ENCODE measurements at regions not wholly inside any gene's neighbourhood (a gene's known extent, or its start where the extent isn't known, plus 50 kb on each side); places are given as distances from the start of the nearest gene placed in this dataset.

DNA sequence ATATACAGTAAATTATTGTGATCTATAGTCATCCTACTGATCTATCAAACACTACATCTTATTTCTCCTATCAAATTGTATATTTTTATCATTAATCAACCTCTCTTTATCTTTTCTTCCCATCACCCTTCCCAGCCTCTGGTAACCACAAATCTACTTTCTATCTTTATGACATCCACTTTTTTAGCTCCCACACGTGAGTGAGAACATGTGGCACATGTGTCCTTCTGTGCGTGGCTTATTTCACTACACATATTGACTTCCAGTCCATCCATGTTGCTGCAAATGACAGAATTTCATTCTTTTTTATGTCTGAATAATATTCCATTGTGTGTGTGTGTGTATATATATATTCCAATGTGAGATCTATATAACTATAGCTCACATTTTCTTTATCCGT is 67.8 kb upstream of the TBX5 start:
- peaks cover 2% of the 10 kb centered on the region for H3K27me3 ChIP-seq (ENCODE audit: control insufficient read depth, insufficient read depth, low read length)
- no peak overlapping the region for H3K27ac ChIP-seq (ENCODE audit: insufficient read depth, low read length)
- no peak overlapping the region for H2AFZ ChIP-seq (ENCODE audit: low read length)
- H3K36me3 ChIP-seq (ENCODE audit: control insufficient read depth, insufficient read depth, low read length) = no peaks in the 10 kb centered on the region
- no peaks in the 10 kb centered on the region for H3K79me2 ChIP-seq (ENCODE audit: control insufficient read depth, insufficient read depth, low read length)
- H3K9me3 ChIP-seq (ENCODE audit: control insufficient read depth, insufficient read depth, low read depth, low read length) = no peaks in the 10 kb centered on the region
- no peaks in the 10 kb centered on the region for H3K4me1 ChIP-seq (ENCODE audit: control insufficient read depth, extremely low read depth, insufficient read depth, low read length)
- TF ChIP-seq, protein P1, sequence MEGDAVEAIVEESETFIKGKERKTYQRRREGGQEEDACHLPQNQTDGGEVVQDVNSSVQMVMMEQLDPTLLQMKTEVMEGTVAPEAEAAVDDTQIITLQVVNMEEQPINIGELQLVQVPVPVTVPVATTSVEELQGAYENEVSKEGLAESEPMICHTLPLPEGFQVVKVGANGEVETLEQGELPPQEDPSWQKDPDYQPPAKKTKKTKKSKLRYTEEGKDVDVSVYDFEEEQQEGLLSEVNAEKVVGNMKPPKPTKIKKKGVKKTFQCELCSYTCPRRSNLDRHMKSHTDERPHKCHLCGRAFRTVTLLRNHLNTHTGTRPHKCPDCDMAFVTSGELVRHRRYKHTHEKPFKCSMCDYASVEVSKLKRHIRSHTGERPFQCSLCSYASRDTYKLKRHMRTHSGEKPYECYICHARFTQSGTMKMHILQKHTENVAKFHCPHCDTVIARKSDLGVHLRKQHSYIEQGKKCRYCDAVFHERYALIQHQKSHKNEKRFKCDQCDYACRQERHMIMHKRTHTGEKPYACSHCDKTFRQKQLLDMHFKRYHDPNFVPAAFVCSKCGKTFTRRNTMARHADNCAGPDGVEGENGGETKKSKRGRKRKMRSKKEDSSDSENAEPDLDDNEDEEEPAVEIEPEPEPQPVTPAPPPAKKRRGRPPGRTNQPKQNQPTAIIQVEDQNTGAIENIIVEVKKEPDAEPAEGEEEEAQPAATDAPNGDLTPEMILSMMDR (conservative IDR thresholded peaks at IDR 0.05 in 1 of 2, IDR thresholded peaks at IDR 0.05 in 1 of 2; ENCODE audit: low read depth in 1 of 2, low read length in 2 of 2) = no peak
- TF ChIP-seq EZH2 (IDR thresholded peaks at IDR 0.05; ENCODE audit: low read length, missing control alignments) = no peak
- no peak for DNase-seq (ENCODE audit: low read depth in 2 of 2)
- no peaks in the 10 kb centered on the region for H4K20me1 ChIP-seq (ENCODE audit: control insufficient read depth, extremely low read depth, insufficient read depth, low read length)
- no peak overlapping the region for H3K9ac ChIP-seq (ENCODE audit: insufficient read depth, low read length)
- H3K4me2 ChIP-seq (ENCODE audit: extremely low read depth, insufficient read depth, low read length) = no peak overlapping the region
- no peak overlapping the region for H3K4me3 ChIP-seq (replicated peaks in 1 of 4; ENCODE audit: control extremely low read depth in 1 of 4, insufficient read depth in 1 of 4, low read depth in 3 of 4, low read length in 4 of 4)

DNA sequence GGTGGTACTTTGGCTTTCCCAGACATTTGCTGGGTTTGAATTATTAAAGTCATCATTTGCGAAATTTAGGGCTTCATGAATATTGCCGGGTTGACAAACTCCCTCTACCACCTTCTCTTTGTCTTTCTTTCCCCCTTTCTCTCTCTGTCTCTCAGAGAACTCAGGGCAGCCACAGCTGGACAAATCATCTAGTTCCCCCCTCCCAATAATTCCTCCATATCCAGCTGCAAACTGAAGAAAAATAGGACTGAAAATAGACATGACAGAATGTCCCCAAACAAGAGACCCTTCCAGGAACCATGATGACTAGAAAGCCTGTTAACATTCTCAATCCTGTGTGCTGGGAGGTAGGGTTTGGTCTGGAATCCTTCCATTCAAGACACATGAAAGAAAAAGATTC is 67.1 kb upstream of the TBX5 start:
- no peak overlapping the region for H2AFZ ChIP-seq (ENCODE audit: low read length)
- no peaks in the 10 kb centered on the region for H4K20me1 ChIP-seq (ENCODE audit: control insufficient read depth, extremely low read depth, insufficient read depth, low read length)
- no peak for DNase-seq (ENCODE audit: low read depth in 2 of 2)
- no peak overlapping the region for H3K9ac ChIP-seq (ENCODE audit: insufficient read depth, low read length)
- H3K9me3 ChIP-seq (ENCODE audit: control insufficient read depth, insufficient read depth, low read depth, low read length) = no peaks in the 10 kb centered on the region
- H3K79me2 ChIP-seq (ENCODE audit: control insufficient read depth, insufficient read depth, low read length) = no peaks in the 10 kb centered on the region
- H3K36me3 ChIP-seq (ENCODE audit: control insufficient read depth, insufficient read depth, low read length) = no peaks in the 10 kb centered on the region
- H3K4me3 ChIP-seq (replicated peaks in 1 of 4; ENCODE audit: control extremely low read depth in 1 of 4, insufficient read depth in 1 of 4, low read depth in 3 of 4, low read length in 4 of 4) = no peak overlapping the region
- H3K4me1 ChIP-seq (ENCODE audit: control insufficient read depth, extremely low read depth, insufficient read depth, low read length) = no peaks in the 10 kb centered on the region
- no peak overlapping the region for H3K4me2 ChIP-seq (ENCODE audit: extremely low read depth, insufficient read depth, low read length)
- peaks cover 2% of the 10 kb centered on the region for H3K27me3 ChIP-seq (ENCODE audit: control insufficient read depth, insufficient read depth, low read length)
- TF ChIP-seq, protein P1 (conservative IDR thresholded peaks at IDR 0.05 in 1 of 2, IDR thresholded peaks at IDR 0.05 in 1 of 2; ENCODE audit: low read depth in 1 of 2, low read length in 2 of 2) = no peak
- no peak for TF ChIP-seq EZH2 (IDR thresholded peaks at IDR 0.05; ENCODE audit: low read length, missing control alignments)
- no peak overlapping the region for H3K27ac ChIP-seq (ENCODE audit: insufficient read depth, low read length)

DNA sequence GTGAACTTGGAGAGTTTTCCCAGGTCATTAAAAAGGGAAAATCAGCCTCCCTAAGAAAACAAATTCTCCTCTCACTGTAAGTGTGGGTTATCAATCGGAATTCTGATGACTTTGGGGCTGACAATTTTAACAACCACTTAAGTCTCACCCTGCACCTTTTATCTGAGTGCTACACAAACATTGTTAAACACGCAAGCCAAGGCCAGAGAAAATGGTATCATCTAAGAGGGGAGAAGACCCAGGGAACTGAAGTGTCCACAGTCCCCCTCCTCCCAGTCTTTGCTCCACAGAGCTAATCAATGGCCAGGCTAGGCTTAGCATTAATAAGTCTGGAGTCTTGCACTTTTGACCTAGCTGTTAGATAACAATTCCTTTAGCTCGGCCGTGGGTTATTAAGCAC is 51.7 kb upstream of the TBX5 start:
- no peaks in the 10 kb centered on the region for H3K79me2 ChIP-seq (ENCODE audit: control insufficient read depth, insufficient read depth, low read length)
- H3K4me2 ChIP-seq (ENCODE audit: extremely low read depth, insufficient read depth, low read length) = no peak overlapping the region
- no peak overlapping the region for H2AFZ ChIP-seq (ENCODE audit: low read length)
- H3K4me1 ChIP-seq (ENCODE audit: control insufficient read depth, extremely low read depth, insufficient read depth, low read length) = no peaks in the 10 kb centered on the region
- no peaks in the 10 kb centered on the region for H3K9me3 ChIP-seq (ENCODE audit: control insufficient read depth, insufficient read depth, low read depth, low read length)
- TF ChIP-seq, protein P1 (conservative IDR thresholded peaks at IDR 0.05 in 1 of 2, IDR thresholded peaks at IDR 0.05 in 1 of 2; ENCODE audit: low read depth in 1 of 2, low read length in 2 of 2) = no peak
- no peak for TF ChIP-seq EZH2 (IDR thresholded peaks at IDR 0.05; ENCODE audit: low read length, missing control alignments)
- H3K4me3 ChIP-seq (replicated peaks in 1 of 4; ENCODE audit: control extremely low read depth in 1 of 4, insufficient read depth in 1 of 4, low read depth in 3 of 4, low read length in 4 of 4) = no peak overlapping the region
- DNase-seq (ENCODE audit: low read depth in 2 of 2) = no peak
- H3K27me3 ChIP-seq (ENCODE audit: control insufficient read depth, insufficient read depth, low read length) = no peaks in the 10 kb centered on the region
- no peaks in the 10 kb centered on the region for H3K36me3 ChIP-seq (ENCODE audit: control insufficient read depth, insufficient read depth, low read length)
- H3K9ac ChIP-seq (ENCODE audit: insufficient read depth, low read length) = no peak overlapping the region
- H3K27ac ChIP-seq (ENCODE audit: insufficient read depth, low read length) = no peak overlapping the region
- no peaks in the 10 kb centered on the region for H4K20me1 ChIP-seq (ENCODE audit: control insufficient read depth, extremely low read depth, insufficient read depth, low read length)

Measured in fibroblast of lung (primary cell).